ENCODE measurements at regions not wholly inside any gene's neighbourhood (a gene's known extent, or its start where the extent isn't known, plus 50 kb on each side); places are given as distances from the start of the nearest gene placed in this dataset.

DNA sequence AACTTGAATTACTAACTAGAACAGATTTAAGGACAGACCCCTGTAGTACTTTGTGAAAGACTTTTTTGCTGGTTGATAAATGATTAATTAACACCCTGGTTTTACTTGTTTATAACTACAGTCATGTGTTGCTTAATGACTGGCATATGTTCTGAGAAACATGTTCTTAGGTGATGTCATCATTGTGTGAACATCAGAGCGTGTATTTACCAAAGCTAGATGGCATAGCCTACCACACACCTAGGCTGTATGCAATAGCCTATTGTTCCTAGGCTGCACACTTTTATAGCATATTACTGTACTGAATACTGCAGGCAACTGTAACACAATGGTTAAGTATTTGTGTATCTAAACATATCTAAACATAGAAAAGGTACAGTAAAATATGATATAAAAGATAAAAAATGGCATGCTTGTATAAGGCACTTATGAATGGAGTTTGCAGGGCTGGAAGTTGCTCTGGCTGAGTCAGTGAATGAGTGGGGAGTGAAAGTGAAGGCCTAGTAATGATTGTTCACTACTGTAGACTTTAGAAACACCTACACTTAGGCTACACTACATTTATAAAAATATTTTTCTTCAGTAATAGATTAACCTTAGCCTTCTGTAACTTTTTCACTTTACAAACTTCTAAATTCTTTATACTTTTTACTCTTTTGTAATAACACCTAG lies 260.3 kb downstream of the KCNRG start:
- H4K8ac ChIP-seq (ENCODE audit: low read depth in 2 of 2, low read length in 2 of 2) = no peak overlapping the region
- no peak overlapping the region for H4K5ac ChIP-seq (ENCODE audit: low read depth, low read length)
- POLR2A ChIA-PET (ENCODE audit: unreplicated experiment) = no interaction called here
- no TSS peak for BruUV-seq (replicated peaks)
- H3K9ac ChIP-seq (ENCODE audit: low read depth, low read length) = no peak overlapping the region
- DNase-seq (no peak), ATAC-seq (ENCODE audit: low read depth) (no peak)
- H2BK5ac ChIP-seq (ENCODE audit: low read depth, low read length, poor library complexity, severe bottlenecking) = no peak overlapping the region
- no peak overlapping the region for H2AK9ac ChIP-seq (replicated peaks; ENCODE audit: low read depth, low read length, poor library complexity)
- H3K36me3 ChIP-seq (ENCODE audit: control insufficient read depth, insufficient read depth, low read length) = no peaks in the 10 kb centered on the region
- dilution Hi-C loops (cut with HindIII; ENCODE audit: low sequenced_read_pairs, unreplicated experiment) = no loop called here
- H3K9me1 ChIP-seq (ENCODE audit: insufficient read depth, low read length) = no peaks in the 10 kb centered on the region
- CTCF ChIA-PET = no interaction called here
- no peak overlapping the region for H2BK15ac ChIP-seq (ENCODE audit: low read depth, low read length)
- in situ Hi-C loops (cut with MboI; ENCODE audit: low sequenced_read_pairs) = no loop called here
- H2AFZ ChIP-seq (replicated peaks; ENCODE audit: low read length, poor library complexity) = no peak overlapping the region
- TF ChIP-seq RCOR1 (IDR thresholded peaks at IDR 0.05; ENCODE audit: insufficient replicate concordance, low read length) (no peak), POLR2A (IDR thresholded peaks at IDR 0.05; ENCODE audit: low read depth, low read length) (no peak), MAFK (IDR thresholded peaks at IDR 0.05; ENCODE audit: low read depth, low read length) (no peak), RFX5 (IDR thresholded peaks at IDR 0.05; ENCODE audit: low read depth, low read length) (no peak), RAD21 (IDR thresholded peaks at IDR 0.05; ENCODE audit: low read length) (no peak), CEBPB (IDR thresholded peaks at IDR 0.05; ENCODE audit: low read depth, low read length) (no peak), MXI1 (IDR thresholded peaks at IDR 0.05; ENCODE audit: borderline replicate concordance, low read depth, low read length) (no peak), SMC3 (IDR thresholded peaks at IDR 0.05; ENCODE audit: low read depth, low read length) (no peak), BHLHE40 (IDR thresholded peaks at IDR 0.05; ENCODE audit: low read depth, low read length) (no peak), NFE2L2 (IDR thresholded peaks at IDR 0.05; ENCODE audit: low read depth, low read length) (no peak)
- TF ChIP-seq, protein P1, sequence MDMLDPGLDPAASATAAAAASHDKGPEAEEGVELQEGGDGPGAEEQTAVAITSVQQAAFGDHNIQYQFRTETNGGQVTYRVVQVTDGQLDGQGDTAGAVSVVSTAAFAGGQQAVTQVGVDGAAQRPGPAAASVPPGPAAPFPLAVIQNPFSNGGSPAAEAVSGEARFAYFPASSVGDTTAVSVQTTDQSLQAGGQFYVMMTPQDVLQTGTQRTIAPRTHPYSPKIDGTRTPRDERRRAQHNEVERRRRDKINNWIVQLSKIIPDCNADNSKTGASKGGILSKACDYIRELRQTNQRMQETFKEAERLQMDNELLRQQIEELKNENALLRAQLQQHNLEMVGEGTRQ (IDR thresholded peaks at IDR 0.05; ENCODE audit: low read depth, low read length) = no peak
- H3K56ac ChIP-seq (ENCODE audit: extremely low read depth, insufficient read depth, low read length) = no peak overlapping the region
- H3K79me1 ChIP-seq (ENCODE audit: low read depth in 1 of 2, low read length in 2 of 2) = no peaks in the 10 kb centered on the region
- no peak overlapping the region for H3K18ac ChIP-seq (ENCODE audit: low read depth, low read length)
- H2AK5ac ChIP-seq (ENCODE audit: low read depth, low read length) = no peak overlapping the region
- no peak overlapping the region for H3K4ac ChIP-seq (ENCODE audit: low read depth, low read length)
- no peak overlapping the region for H2BK20ac ChIP-seq (ENCODE audit: low read depth, low read length)
- no peaks in the 10 kb centered on the region for H3K4me1 ChIP-seq (ENCODE audit: control insufficient read depth, insufficient read depth, low read length)
- no peak overlapping the region for H3K4me2 ChIP-seq (ENCODE audit: low read depth, low read length)
- H3K27me3 ChIP-seq (ENCODE audit: control insufficient read depth, insufficient read depth, low read length) = peaks cover 4% of the 10 kb centered on the region
- H2BK120ac ChIP-seq (ENCODE audit: low read depth, low read length) = no peak overlapping the region
- H3K14ac ChIP-seq (replicated peaks; ENCODE audit: low read depth, low read length) = no peak overlapping the region
- H3K4me3 ChIP-seq (ENCODE audit: insufficient read depth, low read depth, low read length) = no peak overlapping the region
- H3K27ac ChIP-seq (ENCODE audit: insufficient read depth, low read length) = no peak overlapping the region
- H4K91ac ChIP-seq (ENCODE audit: insufficient read depth, low read depth, low read length) = no peak overlapping the region
- H3K9me3 ChIP-seq (ENCODE audit: control insufficient read depth, insufficient read depth, low read length) = peaks cover 2% of the 10 kb centered on the region; the same call in 1 of the 2 replicates
- H3K23ac ChIP-seq (ENCODE audit: low read depth, low read length) = no peak overlapping the region
- H4K20me1 ChIP-seq (ENCODE audit: insufficient read depth, low read length) = no peaks in the 10 kb centered on the region
- intact Hi-C loops (cut with micrococcal nuclease) = no loop called here
- WGBS, 2 experiments (ENCODE audit: extremely low coverage in 2 of 2, insufficient read length in 1 of 2) = no CpG with 5 or more reads among the region's 1 CpG
